HepG2 (cell line): ENCODE measurements at regions not wholly inside any gene's neighbourhood (a gene's known extent, or its start where the extent isn't known, plus 50 kb on each side); places are given as distances from the start of the nearest gene placed in this dataset.

Source experiments
- ARNTL ChIP-seq: sonication (generic); formaldehyde crosslinking; IDR thresholded peaks from 2 replicates; pipeline ENCODE4 v1.4.0; 2020; ENCODE audit warnings: mild to moderate bottlenecking, missing genetic modification reagents
- ASH2L ChIP-seq: fragments of 300-600, 200-600 bp; sonication (generic); IDR thresholded peaks from 2 replicates; pipeline ENCODE4 v1.7.0; 2017; ENCODE audit warnings: low read depth, mild to moderate bottlenecking, moderate library complexity, mixed read lengths, low read length; ENCODE audit not compliant: insufficient read length
- CENPBD1 ChIP-seq: sonication (generic); formaldehyde crosslinking; IDR thresholded peaks from 2 replicates; pipeline ENCODE4 v1.8.0; 2022; ENCODE audit warnings: missing genetic modification reagents, low read depth, mild to moderate bottlenecking, borderline replicate concordance
- HDAC1 ChIP-seq: sonication (generic); formaldehyde crosslinking; IDR thresholded peaks from 2 replicates; pipeline ENCODE4 v1.5.1; 2020; ENCODE audit warnings: mild to moderate bottlenecking, missing genetic modification reagents
- JARID2 ChIP-seq: sonication (generic); formaldehyde crosslinking; IDR thresholded peaks from 2 replicates; pipeline ENCODE4 v1.8.1; 2023; ENCODE audit warnings: missing genetic modification reagents, inconsistent platforms; ENCODE audit not compliant: insufficient replicate concordance
- KAT7 ChIP-seq: IDR thresholded peaks from 2 replicates; pipeline ENCODE4 v1.6.1; 2018; ENCODE audit warnings: borderline replicate concordance, missing compliant biosample characterization
- KDM4B ChIP-seq: sonication (generic); formaldehyde crosslinking; IDR thresholded peaks from 2 replicates; pipeline ENCODE4 v1.4.0; 2020; ENCODE audit warnings: missing genetic modification reagents
- MBNL3 ChIP-seq: fragments of 250-450 bp; sonication (Bioruptor Pico); conservative IDR thresholded peaks from 2 replicates; pipeline ENCODE4 v1.8.0; 2022; ENCODE audit warnings: mild to moderate bottlenecking, inconsistent platforms
- MEIS1 ChIP-seq: sonication (generic); formaldehyde crosslinking; IDR thresholded peaks from 2 replicates; pipeline ENCODE4 v1.9.0; 2021; ENCODE audit warnings: mild to moderate bottlenecking, missing genetic modification reagents, moderate library complexity, borderline replicate concordance
- NFE2L1 ChIP-seq: sonication (generic); formaldehyde crosslinking; IDR thresholded peaks from 2 replicates; pipeline ENCODE4 v1.4.0; 2020; ENCODE audit warnings: missing genetic modification reagents, mild to moderate bottlenecking, borderline replicate concordance
- PHF21A ChIP-seq: sonication (generic); formaldehyde crosslinking; IDR thresholded peaks from 2 replicates; pipeline ENCODE4 v1.5.0; 2020; ENCODE audit warnings: mild to moderate bottlenecking, missing genetic modification reagents
- RAD21 ChIP-seq: fragments of 450-650 bp; formaldehyde crosslinking; IDR thresholded peaks from 2 replicates; pipeline ENCODE4 v1.5.0; 2020; ENCODE audit warnings: mild to moderate bottlenecking
- RAD51 ChIP-seq: fragments of 450-650 bp; IDR thresholded peaks from 2 replicates; pipeline ENCODE4 v1.6.1; 2016; ENCODE audit warnings: borderline replicate concordance
- RNF219 ChIP-seq: sonication (generic); formaldehyde crosslinking; IDR thresholded peaks from 2 replicates; pipeline ENCODE4 v1.5.0; 2020; ENCODE audit warnings: mild to moderate bottlenecking, missing genetic modification reagents
- SP1 ChIP-seq, 2 experiments: fragments of 450-650 bp in 1 of 2; sonication (generic) in 1 of 2; formaldehyde crosslinking in 1 of 2; IDR thresholded peaks; 2 replicates each; pipeline versions ENCODE4 v1.4.0 to v1.6.1; 2016 to 2020; ENCODE audit warnings: missing genetic modification reagents in 1 of 2
- TBX3 ChIP-seq: fragments of 450-650 bp; IDR thresholded peaks from 2 replicates; pipeline ENCODE4 v1.6.1; 2017; ENCODE audit warnings: antibody characterized with exemption, mild to moderate bottlenecking, inconsistent platforms, borderline replicate concordance
- ZC3H4 ChIP-seq: sonication (generic); formaldehyde crosslinking; IDR thresholded peaks from 2 replicates; pipeline ENCODE4 v1.4.0; 2020; ENCODE audit warnings: missing genetic modification reagents, borderline replicate concordance
- ZMYM4 ChIP-seq: sonication (generic); formaldehyde crosslinking; IDR thresholded peaks from 2 replicates; pipeline ENCODE4 v1.8.1; 2023; ENCODE audit warnings: mild to moderate bottlenecking, missing genetic modification reagents
- ZNF577 ChIP-seq: sonication (generic); formaldehyde crosslinking; IDR thresholded peaks from 2 replicates; pipeline ENCODE4 v1.4.0; 2020; ENCODE audit warnings: mild to moderate bottlenecking, low read depth, missing genetic modification reagents, borderline replicate concordance
- ZNF629 ChIP-seq: sonication (generic); formaldehyde crosslinking; conservative IDR thresholded peaks from 2 replicates; pipeline ENCODE4 v1.5.0; 2020; ENCODE audit warnings: missing genetic modification reagents
- ZNF652 ChIP-seq: IDR thresholded peaks from 2 replicates; pipeline ENCODE4 v1.6.1; 2016; ENCODE audit warnings: low read depth, borderline replicate concordance
- ZNF687 ChIP-seq: sonication (generic); formaldehyde crosslinking; IDR thresholded peaks from 2 replicates; pipeline ENCODE4 v1.5.1; 2020; ENCODE audit warnings: mild to moderate bottlenecking, missing genetic modification reagents, moderate library complexity

DNA sequence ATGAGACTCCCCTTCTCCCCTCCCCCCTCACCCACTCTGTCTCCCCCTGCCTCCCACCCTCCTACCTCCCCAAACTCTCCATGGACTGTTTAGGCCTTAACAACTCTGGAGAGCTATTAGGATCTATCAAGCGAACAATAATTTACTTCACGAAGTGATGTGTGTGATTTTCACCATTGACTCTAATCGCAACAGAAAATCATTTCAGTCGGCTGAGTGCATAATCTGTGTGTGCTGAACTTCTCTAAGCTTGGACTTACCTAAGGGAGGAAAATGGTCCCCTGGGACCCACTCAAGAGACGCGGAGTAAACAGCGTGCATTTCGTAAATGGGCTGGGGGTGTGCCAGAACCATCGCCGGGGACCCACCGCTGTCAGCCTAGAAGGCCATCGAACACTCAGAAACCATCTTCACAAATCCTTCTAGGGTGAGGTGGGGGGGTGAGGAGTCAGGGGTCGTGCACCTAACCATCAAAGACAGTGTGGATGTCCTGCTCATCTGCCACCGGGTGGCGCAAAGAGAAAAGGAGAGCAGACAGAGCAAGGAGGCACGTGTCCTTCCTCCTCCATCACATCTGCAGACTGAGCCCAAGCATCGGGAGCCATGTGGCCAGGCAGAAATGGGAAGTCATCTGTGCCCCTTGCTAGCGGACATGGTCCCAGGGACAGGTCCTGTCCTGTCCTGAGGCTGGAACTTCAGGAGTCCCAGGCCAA is 62.1 kb upstream of the NUP50 start (continued):
- TF ChIP-seq HDAC1 (CRISPR knock-in tag) (no peak), ARNTL (CRISPR knock-in tag) (peak; percentile 89), NFE2L1 (CRISPR knock-in tag) (no peak), ASH2L (no peak), RAD21 (CRISPR knock-in tag) (peak; percentile 76), ZC3H4 (CRISPR knock-in tag) (no peak), KAT7 (CRISPR knock-in tag) (no peak), CENPBD1 (CRISPR knock-in tag) (no peak), PHF21A (CRISPR knock-in tag) (no peak), JARID2 (CRISPR knock-in tag) (no peak), MEIS1 (CRISPR knock-in tag) (no peak), ZMYM4 (no peak), KDM4B (no peak), RNF219 (no peak), SP1 (IDR thresholded peaks at IDR 0.05) (no peak), SP1 (CRISPR knock-in tag; IDR thresholded peaks at IDR 0.05) (no peak), MBNL3 (CRISPR knock-in tag) (no peak), TBX3 (no peak), ZNF629 (no peak), RAD51 (0 out of 2 replicates have a peak, but pooled peaks have one; percentile 5), ZNF652 (CRISPR knock-in tag) (no peak), ZNF577 (CRISPR knock-in tag) (no peak), ZNF687 (CRISPR knock-in tag) (peak; percentile 45)
